ENCODE measurements at regions not wholly inside any gene's neighbourhood (a gene's known extent, or its start where the extent isn't known, plus 50 kb on each side); places are given as distances from the start of the nearest gene placed in this dataset.

DNA sequence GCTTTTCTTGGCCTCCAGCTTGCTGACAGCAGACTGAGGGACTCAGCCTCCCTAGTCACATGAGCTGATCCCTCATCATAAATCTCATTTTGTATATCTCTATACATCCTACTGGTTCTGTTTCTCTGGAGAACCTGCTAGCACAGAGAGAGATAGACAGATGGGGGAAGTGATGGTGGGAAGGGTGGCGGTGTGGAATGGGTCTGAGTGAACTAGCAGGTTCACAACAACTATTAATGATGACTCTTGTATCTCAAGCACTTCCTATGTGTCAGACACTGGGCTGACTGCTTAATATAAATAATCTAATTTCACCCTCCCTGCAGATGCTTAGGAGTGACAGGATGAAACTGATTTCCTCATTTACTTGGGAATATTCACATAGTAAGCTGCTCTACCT lies 106.9 kb upstream of the TLE3 start:
- TF ChIP-seq, protein P1, sequence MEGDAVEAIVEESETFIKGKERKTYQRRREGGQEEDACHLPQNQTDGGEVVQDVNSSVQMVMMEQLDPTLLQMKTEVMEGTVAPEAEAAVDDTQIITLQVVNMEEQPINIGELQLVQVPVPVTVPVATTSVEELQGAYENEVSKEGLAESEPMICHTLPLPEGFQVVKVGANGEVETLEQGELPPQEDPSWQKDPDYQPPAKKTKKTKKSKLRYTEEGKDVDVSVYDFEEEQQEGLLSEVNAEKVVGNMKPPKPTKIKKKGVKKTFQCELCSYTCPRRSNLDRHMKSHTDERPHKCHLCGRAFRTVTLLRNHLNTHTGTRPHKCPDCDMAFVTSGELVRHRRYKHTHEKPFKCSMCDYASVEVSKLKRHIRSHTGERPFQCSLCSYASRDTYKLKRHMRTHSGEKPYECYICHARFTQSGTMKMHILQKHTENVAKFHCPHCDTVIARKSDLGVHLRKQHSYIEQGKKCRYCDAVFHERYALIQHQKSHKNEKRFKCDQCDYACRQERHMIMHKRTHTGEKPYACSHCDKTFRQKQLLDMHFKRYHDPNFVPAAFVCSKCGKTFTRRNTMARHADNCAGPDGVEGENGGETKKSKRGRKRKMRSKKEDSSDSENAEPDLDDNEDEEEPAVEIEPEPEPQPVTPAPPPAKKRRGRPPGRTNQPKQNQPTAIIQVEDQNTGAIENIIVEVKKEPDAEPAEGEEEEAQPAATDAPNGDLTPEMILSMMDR (conservative IDR thresholded peaks at IDR 0.05; ENCODE audit: low read depth, low read length) = no peak
- TF ChIP-seq POLR2A (IDR thresholded peaks at IDR 0.05; ENCODE audit: low read depth, low read length) (no peak), RCOR1 (IDR thresholded peaks at IDR 0.05; ENCODE audit: insufficient replicate concordance, low read length) (no peak), RAD21 (IDR thresholded peaks at IDR 0.05; ENCODE audit: low read length) (no peak), FOS (IDR thresholded peaks at IDR 0.05; ENCODE audit: low read depth, low read length) (no peak), CEBPB (IDR thresholded peaks at IDR 0.05; ENCODE audit: low read depth, low read length) (no peak), SMC3 (IDR thresholded peaks at IDR 0.05; ENCODE audit: low read depth, low read length) (no peak), BHLHE40 (IDR thresholded peaks at IDR 0.05; ENCODE audit: low read depth, low read length) (no peak), NFE2L2 (IDR thresholded peaks at IDR 0.05; ENCODE audit: low read depth, low read length) (no peak), RFX5 (IDR thresholded peaks at IDR 0.05; ENCODE audit: low read depth, low read length) (no peak), CHD1 (IDR thresholded peaks at IDR 0.05; ENCODE audit: low read depth, low read length) (no peak)
